ENCODE measurements at regions not wholly inside any gene's neighbourhood (a gene's known extent, or its start where the extent isn't known, plus 50 kb on each side); places are given as distances from the start of the nearest gene placed in this dataset.
A peak's percentile ranks its signal among the peaks of the same experiment; 100 is the strongest.

- no peak for DNase-seq
- no peak for ATAC-seq
- in situ Hi-C loops (cut with MboI; ENCODE audit: low sequenced_read_pairs in 4 of 4), result no loop called here
- Histone ChIP-seq H3K4me3 (no peak overlapping the region), H3K9me3 (no peaks in the 10 kb centered on the region), H3K36me3 (no peaks in the 10 kb centered on the region), H3K27ac (peak overlapping the region in 2 of 4 donors; percentile 52 to 66), H3K27me3 (no peaks in the 10 kb centered on the region), H3K4me1 (peaks cover 13% of the 10 kb centered on the region in 2 donors)
- TF ChIP-seq POLR2A (IDR thresholded peaks at IDR 0.05) (no peak), CTCF (IDR thresholded peaks at IDR 0.05 in 4 of 5, conservative IDR thresholded peaks at IDR 0.05 in 1 of 5) (no peak)
- intact Hi-C loops (cut with DNase I; ENCODE audit: low total_unique reads), result no loop called here
Observed at GRCh38 chr18:46320928-46321711, 216.9 kb downstream of the HAUS1 start.

DNA sequence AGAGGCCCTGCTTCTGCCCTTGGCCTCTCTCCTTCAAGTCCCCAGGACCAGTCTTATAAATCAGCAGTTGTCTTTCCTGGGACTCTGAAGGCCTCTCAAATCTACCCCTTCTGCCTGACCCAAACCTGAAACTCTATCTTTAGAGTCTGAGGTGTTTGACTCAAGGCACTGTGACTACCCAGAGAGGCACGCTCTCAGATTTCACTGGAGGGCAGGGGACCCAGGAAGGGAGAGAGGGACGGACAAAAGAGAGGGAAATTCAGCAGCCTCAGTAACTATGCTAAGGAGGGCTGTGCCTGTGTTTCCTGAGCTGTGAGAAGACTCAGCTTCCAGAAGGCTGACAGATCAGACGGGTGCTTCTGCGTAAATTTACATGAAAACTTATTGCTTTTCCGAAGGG lies 217.8 kb downstream of the HAUS1 start:
- Histone ChIP-seq H3K36me3 (no peaks in the 10 kb centered on the region), H3K27me3 (no peaks in the 10 kb centered on the region), H3K27ac (peak overlapping the region in 3 of 4 donors; percentile 52 to 66 (median 52)), H3K4me1 (peaks cover 13% of the 10 kb centered on the region in 2 donors), H3K4me3 (no peak overlapping the region), H3K9me3 (no peaks in the 10 kb centered on the region)
- ATAC-seq (peak; percentile 96 to 97), DNase-seq (peak in 1 of 2 donors; percentile 40)
- TF ChIP-seq POLR2A (IDR thresholded peaks at IDR 0.05), result no peak
- no peak for TF ChIP-seq CTCF (IDR thresholded peaks at IDR 0.05 in 4 of 5, conservative IDR thresholded peaks at IDR 0.05 in 1 of 5)
- in situ Hi-C loops (cut with MboI; ENCODE audit: low sequenced_read_pairs in 4 of 4), result no loop called here
- intact Hi-C loops (cut with DNase I; ENCODE audit: low total_unique reads), result no loop called here

GRCh38 chr18:46322411-46322891 lies 218.3 kb downstream of the HAUS1 start:
- intact Hi-C loops (cut with DNase I; ENCODE audit: low total_unique reads), result no loop called here
- Histone ChIP-seq H3K4me3 (no peak overlapping the region), H3K4me1 (peaks cover 13% of the 10 kb centered on the region in 2 donors), H3K27me3 (no peaks in the 10 kb centered on the region), H3K36me3 (no peaks in the 10 kb centered on the region), H3K27ac (peak overlapping the region in 2 of 4 donors; percentile 52 to 66), H3K9me3 (no peaks in the 10 kb centered on the region)
- TF ChIP-seq POLR2A (IDR thresholded peaks at IDR 0.05), result no peak
- TF ChIP-seq CTCF (IDR thresholded peaks at IDR 0.05 in 4 of 5, conservative IDR thresholded peaks at IDR 0.05 in 1 of 5), result no peak
- DNase-seq, result no peak
- in situ Hi-C loops (cut with MboI; ENCODE audit: low sequenced_read_pairs in 4 of 4), result no loop called here
- ATAC-seq, result peak; percentile 37 to 51

DNA sequence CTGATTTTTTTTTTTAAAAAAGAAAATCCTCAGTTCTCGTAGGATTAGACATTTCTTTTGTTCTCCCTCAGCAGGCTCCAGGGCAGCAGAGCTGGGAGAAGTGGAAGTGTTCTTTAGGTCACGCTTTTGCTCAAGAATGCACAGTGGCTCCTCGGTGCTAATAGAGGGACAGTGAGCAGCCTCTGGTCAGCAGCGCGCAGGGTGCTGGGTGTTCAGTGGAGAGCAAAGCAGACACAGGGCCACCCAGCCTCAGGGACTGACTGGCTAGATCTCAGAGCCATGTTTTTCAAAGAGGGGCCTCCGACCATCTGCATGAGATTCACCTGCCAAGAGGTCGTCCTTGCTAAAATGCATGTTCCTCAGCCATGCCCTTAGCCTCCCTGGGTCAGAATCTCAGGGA lies 218.8 kb downstream of the HAUS1 start:
- no peaks in the 10 kb centered on the region for H3K27me3 ChIP-seq
- ATAC-seq, result no peak
- TF ChIP-seq POLR2A (IDR thresholded peaks at IDR 0.05) (no peak), CTCF (IDR thresholded peaks at IDR 0.05 in 4 of 5, conservative IDR thresholded peaks at IDR 0.05 in 1 of 5) (no peak)
- DNase-seq, result no peak
- H3K9me3 ChIP-seq, result no peaks in the 10 kb centered on the region
- H3K36me3 ChIP-seq, result no peaks in the 10 kb centered on the region
- in situ Hi-C loops (cut with MboI; ENCODE audit: low sequenced_read_pairs in 4 of 4), result no loop called here
- H3K4me1 ChIP-seq, result peaks cover 13% of the 10 kb centered on the region in 2 donors
- no peak overlapping the region for H3K4me3 ChIP-seq
- intact Hi-C loops (cut with DNase I; ENCODE audit: low total_unique reads), result no loop called here
- no peak overlapping the region for H3K27ac ChIP-seq
